Activated CD8-positive, alpha-beta memory T cell treated with anti-CD3 and anti-CD28 coated beads, Interleukin-2, amount 50 U/mL, for 1 hour (primary cell): ENCODE measurements at regions not wholly inside any gene's neighbourhood (a gene's known extent, or its start where the extent isn't known, plus 50 kb on each side); places are given as distances from the start of the nearest gene placed in this dataset.

ENCODE experiments used
- DNase-seq: peaks from one replicate; pipeline ENCODE4 v3.0.0-alpha.2; 2020; ENCODE audit errors: extremely low read depth

DNA sequence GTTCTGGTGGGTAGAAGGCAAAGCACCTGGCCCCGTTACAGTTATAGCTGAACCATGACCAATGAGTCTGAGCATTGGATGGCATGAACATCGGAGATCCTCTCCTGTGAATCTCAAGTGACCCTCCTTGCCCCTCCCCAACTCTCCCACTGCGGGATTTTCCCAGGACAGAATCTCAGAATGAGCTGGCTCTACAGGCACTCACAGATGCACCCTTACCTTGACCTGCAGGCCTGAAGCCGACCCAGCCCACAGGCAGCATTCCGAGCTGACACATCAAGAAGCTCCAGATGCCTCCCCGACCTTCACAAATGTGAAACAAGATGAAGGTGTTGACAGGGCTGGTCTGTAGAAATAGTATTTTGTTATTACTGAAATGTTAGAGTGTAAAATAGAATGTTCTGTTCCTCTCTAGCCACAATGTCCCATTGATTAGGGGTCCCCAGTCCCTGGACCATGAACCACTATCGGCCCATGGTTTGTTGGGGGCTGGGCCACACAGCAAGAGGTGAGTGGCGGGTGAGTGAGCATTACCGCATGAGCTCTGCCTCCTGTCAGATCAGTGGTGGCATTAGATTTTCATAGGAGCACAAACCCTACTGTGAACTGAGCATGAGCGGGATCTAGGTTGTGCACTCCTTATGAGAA lies 263.4 kb downstream of the AUH start:
- no peak for DNase-seq

- DNase-seq, result no peak
Observed at GRCh38 chr9:91099436-91099835, 262.3 kb downstream of the AUH start.

DNA sequence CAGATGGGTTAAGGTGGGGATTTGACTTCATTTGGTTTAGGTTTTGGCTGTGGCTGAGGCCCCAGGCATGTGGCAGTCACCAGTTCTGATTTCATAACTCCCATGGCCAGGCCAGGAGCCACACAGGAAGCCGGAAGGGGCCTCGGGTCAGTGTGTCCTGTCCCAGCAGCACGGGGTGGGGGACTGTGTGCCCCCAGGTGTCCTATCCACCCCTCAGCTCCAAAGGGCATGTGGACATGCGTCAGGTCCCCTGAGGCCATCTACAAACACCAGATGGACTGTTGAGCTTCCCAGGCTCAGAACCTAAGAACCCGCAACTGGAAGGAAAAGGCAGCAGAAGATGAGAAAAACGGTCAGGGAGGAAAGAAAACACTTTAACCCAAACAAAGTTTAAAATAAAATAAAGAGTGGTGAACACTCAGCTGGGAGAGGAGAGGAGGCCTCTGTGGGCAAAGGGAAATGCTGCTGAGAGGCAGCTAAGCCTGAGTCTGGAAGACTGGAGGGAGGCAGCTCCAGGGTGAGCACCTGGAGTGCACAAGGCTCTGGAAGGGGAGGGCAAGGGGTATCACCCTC lies 260.8 kb downstream of the AUH start:
- DNase-seq, result no peak

DNA sequence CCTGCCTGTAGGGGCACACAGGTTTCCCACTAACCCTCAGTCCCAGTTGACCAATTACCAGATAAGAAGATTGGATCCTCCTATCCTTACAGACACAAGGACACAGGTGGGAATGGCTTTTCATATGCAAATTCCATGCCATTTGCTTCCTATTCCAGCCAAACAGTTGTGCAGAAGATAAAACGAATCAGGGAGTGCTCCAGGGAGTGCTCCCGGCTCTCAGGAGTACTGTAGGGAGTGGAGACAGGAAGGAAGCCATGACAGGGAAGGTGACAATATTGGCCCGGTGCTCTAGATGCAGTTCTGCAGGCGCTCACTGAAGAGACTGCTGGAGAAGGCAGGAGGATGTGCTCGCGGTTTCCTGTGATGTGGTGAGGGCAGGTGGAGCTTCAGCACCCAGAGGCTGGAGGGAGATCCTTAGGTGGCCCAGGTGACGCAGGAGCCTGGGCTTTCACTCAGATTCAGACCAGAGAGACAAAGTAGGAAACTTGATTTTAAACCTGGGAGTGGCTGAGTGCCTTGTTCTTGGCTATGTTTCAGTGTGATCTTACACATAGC lies 260.0 kb downstream of the AUH start:
- peak; percentile 81 for DNase-seq

DNA sequence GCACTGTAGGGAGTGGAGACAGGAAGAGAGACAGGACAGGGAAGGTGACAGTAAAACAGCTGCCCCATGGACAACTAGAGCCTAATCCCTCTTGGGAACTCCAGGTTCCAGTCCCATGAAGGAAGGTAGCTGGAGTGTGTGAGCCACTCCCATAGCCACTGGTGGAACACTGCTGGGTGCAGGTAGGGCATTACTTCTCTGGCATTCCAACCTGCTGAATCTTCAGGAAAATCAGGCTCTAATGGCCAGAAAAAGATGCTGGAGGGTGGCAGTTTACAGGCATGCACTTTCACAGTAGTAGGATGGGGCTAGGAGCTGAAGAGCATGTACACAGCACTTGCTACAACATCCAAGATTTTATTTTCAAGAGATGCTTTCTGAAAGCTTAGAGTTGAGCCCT lies 259.4 kb downstream of the AUH start:
- DNase-seq, result no peak

DNA sequence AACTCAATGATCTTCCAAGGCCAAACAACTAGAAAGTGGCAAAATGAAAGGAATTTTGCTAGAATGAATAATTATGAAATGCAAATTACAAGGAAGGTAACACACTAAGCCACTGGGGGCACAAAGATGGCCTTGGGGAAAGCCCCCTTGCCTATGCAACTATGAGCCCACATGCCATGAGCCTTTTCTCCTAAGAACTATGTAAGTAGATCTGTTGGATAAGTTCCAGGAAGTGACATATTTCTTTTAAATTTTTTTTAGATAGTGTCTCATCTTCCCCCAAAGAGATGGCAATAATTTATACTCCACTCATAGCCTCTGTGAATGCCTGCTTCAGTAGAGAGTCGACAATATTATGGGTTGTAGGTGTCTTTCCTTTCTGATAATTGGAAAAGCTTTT lies 257.8 kb downstream of the AUH start:
- DNase-seq, result no peak

- no peak for DNase-seq
Observed at GRCh38 chr9:91106415-91107081, 255.2 kb downstream of the AUH start.

DNA sequence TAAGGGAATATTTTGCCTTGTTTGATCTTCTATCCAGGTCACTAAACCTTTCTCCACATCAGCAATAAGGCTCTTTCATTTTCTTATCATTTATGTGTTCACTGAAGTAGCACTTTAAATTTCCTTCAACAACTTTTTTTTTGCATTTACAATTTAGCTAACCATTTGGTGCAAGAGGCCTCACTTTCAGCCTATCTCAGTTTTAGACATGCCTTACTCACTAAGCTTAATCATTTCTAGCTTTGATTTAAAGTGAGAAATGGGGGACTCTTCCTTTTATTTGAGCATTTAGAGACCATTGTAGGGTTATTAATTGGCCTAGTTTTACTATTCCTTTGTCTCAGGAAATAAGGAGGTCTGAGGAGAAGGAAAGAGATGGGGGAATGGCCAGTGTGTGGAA lies 250.5 kb downstream of the AUH start:
- DNase-seq, result no peak

DNA sequence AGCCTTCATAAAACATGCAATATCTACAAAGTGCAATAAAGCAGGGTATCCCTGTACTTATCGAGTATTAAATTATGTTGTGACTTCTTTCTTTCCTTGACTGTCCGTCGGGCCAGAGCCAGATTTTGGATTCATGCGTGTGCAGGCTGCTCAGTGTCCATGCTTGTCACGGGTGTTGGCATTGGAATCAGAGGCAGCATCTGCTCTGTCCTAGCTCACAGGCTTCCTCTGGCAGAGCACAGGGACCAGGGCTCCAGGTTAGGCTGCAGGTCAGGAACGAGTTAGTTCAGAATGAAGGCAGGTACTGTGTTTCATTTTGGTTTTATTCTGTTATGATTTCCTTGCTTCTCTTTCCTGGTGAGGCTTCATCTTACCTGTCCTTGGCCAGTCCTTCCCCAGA lies 249.8 kb downstream of the AUH start:
- DNase-seq, result no peak

DNA sequence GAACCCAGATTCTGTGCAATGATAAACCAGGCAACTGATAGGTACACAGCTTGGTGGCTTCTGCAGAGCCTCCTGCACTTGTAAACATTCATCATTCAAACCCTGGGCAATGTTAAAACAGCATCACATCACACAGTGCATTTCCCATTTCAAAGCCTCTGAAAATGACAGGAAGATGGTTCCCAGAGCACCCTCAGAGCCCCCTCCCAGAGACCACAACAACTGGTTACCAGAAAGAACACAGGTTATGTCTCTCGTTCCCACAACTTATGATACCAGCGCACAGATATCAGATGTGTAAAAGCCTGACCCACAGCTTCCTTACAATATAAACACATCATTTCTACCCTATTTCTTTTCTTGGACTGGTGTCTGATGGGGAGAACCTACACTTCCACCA lies 248.7 kb downstream of the AUH start:
- no peak for DNase-seq

DNA sequence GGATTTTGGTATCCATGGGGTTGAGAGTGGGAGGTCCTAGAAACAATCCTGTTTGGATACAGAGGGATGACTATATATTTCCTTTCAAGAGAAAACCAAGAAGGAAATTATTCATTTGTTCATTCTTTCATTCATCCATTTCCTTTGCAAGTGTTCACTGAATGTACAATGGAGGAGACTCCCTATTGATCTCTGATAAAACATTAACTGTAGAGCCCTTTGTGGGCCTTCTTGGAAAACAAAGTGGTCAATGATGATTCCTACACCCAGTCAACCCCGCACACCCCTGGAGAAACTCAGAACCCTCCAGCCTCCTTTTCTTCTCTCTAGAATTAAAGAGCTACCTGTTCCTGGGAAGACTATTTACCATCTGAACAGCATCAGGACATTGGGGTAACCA lies 247.3 kb downstream of the AUH start:
- DNase-seq, result no peak

GRCh38 chr9:91116211-91116610 lies 245.5 kb downstream of the AUH start:
- DNase-seq, result no peak

- no peak for DNase-seq
Observed at GRCh38 chr9:91116711-91117110, 245.0 kb downstream of the AUH start.

- DNase-seq, result no peak
Observed at GRCh38 chr9:91117474-91117891, 244.2 kb downstream of the AUH start.

- DNase-seq, result no peak
Observed at GRCh38 chr9:91117959-91118703, 243.6 kb downstream of the AUH start.

GRCh38 chr9:91118704-91119025 lies 243.1 kb downstream of the AUH start:
- no peak for DNase-seq

DNA sequence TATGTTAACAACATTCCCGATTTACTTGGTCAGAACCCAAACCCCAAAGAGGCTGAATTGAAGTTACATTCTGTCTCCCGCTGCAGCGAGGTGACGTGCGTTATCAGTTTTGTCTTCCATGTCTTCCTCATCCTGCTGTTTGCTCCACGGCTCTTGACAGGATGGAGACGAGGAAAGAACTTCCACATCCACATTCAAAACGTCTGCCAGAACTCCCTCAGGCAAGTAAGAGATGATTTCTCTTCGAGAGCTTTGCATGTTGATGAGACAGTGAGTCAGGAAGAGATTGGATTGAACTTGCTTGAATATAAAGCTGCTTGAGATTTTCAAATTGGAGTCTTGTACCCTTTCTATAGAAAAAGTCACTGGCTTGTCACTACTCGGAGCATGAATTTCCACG lies 242.6 kb downstream of the AUH start:
- DNase-seq, result no peak

- no peak for DNase-seq
Observed at GRCh38 chr9:91119679-91120078, 242.0 kb downstream of the AUH start.

DNA sequence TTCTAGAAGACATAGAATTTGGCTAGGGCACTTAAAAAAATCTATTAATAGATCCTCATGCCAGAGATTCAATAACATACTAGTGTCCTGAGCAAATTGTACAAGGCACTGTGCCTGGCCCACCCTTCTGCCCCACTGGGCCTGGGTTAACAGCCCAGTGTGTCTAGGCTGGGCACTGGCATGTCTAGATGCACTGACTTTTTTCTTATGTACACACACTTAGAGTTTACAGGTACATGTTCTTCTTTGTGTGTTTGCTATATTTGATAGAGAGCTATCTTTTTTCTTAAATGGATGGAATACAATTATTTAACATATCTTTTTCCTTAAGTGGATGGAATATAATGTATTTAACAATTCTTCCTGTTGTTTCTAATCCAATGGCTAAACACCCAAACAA lies 241.5 kb downstream of the AUH start:
- DNase-seq, result no peak

- DNase-seq, result no peak
Observed at GRCh38 chr9:91122755-91123154, 239.0 kb downstream of the AUH start.

DNA sequence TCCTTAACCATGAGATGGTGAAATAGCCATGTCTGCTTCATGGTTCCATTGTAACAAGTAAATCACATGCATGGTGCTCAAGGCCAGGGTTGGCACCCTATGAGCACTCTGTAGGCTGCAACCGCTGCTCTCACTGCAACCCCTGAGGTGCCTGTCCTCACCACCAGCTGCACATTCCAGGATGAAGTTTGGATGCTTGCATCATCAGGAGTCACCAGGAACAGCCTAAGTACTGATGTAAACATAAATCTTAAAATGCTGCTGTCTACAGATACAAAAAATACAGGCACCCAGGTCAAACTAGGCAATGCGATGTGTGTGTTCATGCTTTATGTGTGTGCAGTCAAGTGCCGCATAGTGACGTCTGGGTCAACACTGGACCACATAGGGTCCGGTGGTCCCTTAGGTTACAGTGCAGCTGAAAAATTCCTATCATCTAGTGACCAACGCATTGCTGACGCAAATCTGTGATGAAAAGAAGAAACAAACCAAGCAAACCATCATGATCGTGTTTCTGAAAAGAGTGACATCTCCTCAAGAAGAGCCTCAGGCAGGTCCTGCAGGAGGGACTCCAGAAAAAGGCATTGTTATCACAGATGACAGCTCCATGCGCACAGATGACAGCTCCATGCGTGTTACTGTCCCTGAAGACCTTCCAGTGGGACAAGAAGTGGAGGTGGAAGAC lies 234.8 kb downstream of the AUH start:
- DNase-seq, result no peak

GRCh38 chr9:91127653-91128052 lies 234.1 kb downstream of the AUH start:
- DNase-seq, result no peak
